Uterus (tissue), 2 donors: ENCODE measurements at regions not wholly inside any gene's neighbourhood (a gene's known extent, or its start where the extent isn't known, plus 50 kb on each side); places are given as distances from the start of the nearest gene placed in this dataset.

Experiments
- POLR2A ChIP-seq, 2 donors: fragments of 450-650 bp; IDR thresholded peaks; one replicate each; pipeline ENCODE4 v1.6.1; 2016; ENCODE audit warnings: antibody characterized with exemption in 2 of 2, mild to moderate bottlenecking in 1 of 2, moderate library complexity in 1 of 2
- TF ChIP-seq, protein P1 (sequence below), 4 experiments: fragments of 200-600 bp in 2 of 4; fragments of 450-650 bp in 2 of 4; sonication (generic) in 2 of 4; IDR thresholded peaks; one replicate each; pipeline ENCODE4 v1.5.1; 2016 to 2019; ENCODE audit warnings: antibody characterized with exemption in 4 of 4, mild to moderate bottlenecking in 2 of 4, moderate library complexity in 1 of 4

DNA sequence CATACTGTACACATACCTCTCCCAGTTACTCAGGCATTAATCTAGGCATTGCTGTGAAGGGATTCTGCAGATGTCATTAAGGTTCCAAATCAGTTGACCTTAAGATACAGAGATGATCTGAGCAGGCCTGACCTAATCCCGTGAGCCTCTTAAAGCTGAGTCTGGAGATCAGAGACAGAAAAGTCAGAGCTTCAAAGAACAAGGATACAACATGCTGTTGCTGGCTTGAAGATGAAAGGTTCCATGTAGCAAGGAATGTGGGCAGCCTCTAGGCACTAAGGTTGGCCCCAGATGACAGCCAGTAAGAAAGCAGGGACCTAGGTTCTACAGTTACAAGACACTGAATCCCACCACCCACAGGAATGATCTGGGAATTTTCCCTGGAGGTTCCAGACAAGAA, 81.1 kb downstream of the MAP1LC3B2 start:
- TF ChIP-seq, protein P1, sequence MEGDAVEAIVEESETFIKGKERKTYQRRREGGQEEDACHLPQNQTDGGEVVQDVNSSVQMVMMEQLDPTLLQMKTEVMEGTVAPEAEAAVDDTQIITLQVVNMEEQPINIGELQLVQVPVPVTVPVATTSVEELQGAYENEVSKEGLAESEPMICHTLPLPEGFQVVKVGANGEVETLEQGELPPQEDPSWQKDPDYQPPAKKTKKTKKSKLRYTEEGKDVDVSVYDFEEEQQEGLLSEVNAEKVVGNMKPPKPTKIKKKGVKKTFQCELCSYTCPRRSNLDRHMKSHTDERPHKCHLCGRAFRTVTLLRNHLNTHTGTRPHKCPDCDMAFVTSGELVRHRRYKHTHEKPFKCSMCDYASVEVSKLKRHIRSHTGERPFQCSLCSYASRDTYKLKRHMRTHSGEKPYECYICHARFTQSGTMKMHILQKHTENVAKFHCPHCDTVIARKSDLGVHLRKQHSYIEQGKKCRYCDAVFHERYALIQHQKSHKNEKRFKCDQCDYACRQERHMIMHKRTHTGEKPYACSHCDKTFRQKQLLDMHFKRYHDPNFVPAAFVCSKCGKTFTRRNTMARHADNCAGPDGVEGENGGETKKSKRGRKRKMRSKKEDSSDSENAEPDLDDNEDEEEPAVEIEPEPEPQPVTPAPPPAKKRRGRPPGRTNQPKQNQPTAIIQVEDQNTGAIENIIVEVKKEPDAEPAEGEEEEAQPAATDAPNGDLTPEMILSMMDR (IDR thresholded peaks at IDR 0.05), result no peak
- no peak for TF ChIP-seq POLR2A (IDR thresholded peaks at IDR 0.05)
